GM18517 (cell line): ENCODE measurements at regions not wholly inside any gene's neighbourhood (a gene's known extent, or its start where the extent isn't known, plus 50 kb on each side); places are given as distances from the start of the nearest gene placed in this dataset.
"Not testable (repeated sequence)": the region's sequence is repeated elsewhere in the genome, so short reads cannot be mapped to it uniquely, and the experiment has no call there.

Experiments
- ATAC-seq: cut with Tn5 transposase; IDR thresholded peaks from one replicate; pipeline ENCODE4 v1.9.1; 2021; ENCODE audit warnings: mild to moderate bottlenecking, moderate library complexity; ENCODE audit not compliant: unreplicated experiment

- no peak for ATAC-seq
Measured at GRCh38 chr15:60130821-60131220, 126.7 kb downstream of the FOXB1 start.

DNA sequence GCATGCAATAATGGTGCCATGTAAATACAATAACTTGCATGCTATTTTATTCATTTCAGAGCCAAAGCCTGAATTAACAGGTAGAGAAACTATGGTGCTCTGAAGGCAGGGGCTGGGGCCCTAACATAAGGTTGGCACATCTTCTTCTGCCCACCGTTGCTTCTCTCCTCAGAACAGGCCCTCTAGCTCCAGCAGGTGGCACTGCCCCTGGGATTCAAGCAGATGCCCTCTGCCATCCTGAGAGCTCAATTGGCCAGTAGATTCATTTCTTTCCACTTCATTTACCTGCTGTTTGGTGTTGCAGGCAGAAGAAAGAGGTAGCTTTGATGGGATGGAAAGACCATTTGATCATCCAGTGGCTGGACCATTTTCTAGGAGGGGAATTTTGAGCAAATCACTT is 130.5 kb downstream of the FOXB1 start:
- no peak for ATAC-seq

DNA sequence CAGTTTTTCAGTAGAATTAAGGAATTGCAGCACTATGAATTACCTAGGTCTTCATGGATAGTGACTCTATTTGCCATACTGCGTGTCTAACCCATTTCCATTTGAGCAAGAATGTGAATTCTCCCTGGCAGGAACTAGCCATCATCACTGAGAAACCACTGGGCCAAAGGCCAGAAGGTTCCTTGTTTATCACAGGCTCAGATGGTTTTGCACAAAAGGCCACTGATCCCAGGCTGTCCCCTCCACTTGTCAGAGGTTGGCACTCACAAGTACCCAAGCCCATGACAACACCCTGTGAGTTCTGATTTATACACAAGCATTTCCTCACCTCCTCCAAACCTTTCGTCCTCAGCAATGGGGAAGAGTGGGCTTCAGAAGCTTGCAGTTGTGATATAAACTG is 131.8 kb downstream of the FOXB1 start:
- no peak for ATAC-seq

DNA sequence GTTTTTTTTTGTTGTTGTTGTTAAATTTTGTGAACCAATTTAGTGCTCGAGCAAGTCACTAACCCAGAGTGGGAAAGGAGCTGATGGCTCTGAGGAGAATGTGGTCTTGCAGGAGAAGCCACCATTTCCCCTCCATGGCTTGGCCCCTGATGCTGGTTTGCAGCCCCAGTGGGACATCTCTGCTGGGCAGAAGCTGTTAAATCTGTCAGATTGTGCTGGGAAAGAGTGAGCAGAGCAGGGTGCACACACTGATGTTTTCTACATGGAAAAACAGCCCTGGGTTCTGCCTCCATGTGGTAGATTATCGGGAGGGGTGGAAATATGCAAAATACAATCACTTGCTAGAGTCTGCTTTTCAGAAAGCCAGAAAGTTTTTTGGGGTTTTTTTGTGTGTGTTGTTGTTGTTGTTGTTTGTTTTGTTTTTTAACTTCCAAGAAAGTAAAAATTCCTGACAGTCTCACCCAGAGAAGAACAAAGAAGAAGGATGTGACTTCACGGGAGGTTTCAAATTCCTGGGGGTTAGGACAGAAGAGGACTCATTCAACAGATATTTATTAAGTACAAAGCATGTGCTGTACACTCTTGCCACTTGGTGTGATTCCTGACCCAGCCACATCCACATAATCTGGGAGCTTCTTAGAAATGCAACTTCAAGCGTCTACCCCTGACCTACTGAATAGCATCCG is 133.7 kb downstream of the FOXB1 start:
- no peak for ATAC-seq

DNA sequence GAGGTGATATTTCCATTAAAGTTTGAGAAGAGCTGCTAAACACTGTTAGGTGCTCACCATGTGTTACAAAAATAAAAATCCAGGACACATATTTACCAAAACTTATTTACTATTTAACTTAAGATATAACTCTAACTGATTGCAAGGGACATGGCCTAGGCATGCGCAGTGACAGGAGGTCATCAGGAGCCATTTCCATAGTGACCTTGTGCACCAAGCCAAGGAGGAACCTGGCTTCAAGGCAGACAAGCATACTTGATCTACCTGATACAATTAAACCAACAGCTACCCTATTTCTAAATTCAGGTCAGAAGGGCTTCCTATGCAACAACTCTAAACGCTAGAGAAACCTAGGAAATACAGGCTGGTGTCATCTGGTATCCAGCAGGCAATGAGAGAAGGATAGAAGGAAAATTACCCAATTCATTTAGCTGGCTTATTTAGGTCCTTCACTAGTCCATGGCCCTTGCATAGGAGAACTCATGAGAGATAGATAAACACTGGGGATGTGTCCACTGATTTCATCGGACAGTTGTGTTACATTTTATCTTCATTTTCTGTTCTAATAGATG is 134.4 kb downstream of the FOXB1 start:
- ATAC-seq: no peak

DNA sequence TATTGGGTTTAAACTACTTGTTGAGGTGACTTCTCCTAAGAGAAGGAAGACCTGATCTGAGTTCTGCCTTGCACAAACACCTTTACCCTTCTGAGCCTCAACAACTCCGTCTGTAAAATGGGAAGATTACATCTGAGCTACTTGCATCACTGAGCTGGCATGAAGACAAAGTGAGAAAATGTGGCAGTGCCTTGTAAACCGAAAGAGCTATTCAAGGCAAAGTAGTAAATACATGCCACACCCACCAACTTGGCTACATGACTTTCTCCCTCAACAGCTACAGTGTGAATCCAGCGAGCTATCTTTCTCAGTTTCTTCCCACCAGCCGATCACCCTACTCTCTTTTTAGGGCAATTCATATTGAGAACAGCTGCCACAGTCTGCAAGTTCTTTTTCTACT is 148.3 kb downstream of the FOXB1 start:
- no peak for ATAC-seq

DNA sequence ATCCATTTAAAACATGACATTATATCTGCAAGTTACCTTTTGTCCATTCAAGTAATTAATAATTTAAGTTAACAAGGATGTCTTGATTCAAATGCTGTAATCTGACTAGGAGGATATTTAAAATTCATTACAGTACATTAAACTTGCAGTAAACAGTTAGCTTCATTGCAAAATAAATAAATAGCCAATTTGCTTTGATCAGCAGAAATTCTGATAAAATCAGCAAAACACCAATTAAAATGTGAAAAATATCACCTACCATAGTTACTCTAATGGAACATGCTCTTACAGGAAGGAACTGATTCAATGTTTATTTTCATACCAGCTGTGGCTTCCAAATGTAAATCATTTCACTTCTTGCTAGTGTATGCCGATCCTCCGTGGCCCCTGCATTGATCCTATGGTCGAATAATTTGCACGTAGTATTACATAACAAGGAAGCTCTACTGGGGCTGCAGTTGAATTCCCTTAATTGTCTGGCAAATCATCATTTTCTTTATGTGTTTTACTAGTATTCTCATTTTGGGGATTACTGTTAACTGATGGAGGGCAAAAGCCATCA is 150.7 kb downstream of the FOXB1 start:
- ATAC-seq: no peak

DNA sequence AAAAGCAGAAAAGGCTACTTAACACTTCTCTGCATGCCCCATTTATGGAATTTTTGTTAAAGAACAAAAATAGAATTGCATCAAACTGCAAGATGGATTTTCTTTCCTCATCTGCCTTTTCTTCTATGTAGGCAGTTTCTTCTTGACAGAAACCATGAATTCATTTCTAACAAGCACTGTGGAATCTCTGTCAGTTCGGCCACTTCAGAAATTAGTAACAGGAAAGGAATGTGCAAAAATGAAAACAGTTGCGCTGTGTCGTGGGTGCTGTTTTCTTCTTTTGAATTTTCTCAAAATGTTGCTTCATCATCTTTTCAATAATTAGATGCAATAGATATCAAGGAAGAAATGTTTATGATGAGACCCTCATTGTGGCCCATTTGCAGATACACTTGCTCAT is 151.6 kb downstream of the FOXB1 start:
- no peak for ATAC-seq

DNA sequence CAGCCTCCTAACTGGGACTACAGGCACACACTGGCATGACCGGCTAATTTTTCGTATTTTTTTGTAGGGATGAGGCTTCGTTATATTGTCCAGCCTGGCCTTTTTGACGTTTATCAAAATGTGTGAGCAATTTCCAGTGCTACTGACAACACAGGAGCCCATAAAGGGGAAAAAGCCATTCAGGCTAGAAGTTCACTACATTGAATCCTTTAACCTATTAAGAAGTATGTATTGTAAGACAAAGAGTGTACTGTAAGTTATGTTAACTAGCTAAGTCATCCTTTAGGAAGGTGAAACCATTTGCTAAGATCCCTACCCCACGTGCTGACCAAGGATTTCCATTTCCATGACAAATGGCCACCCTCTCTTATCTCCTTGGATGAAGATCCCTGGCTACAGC is 156.8 kb downstream of the FOXB1 start:
- no peak for ATAC-seq

- ATAC-seq: no peak
Measured at GRCh38 chr15:60161704-60162103, 157.6 kb downstream of the FOXB1 start.

GRCh38 chr15:60162251-60162967 is 158.3 kb downstream of the FOXB1 start:
- ATAC-seq: no peak

DNA sequence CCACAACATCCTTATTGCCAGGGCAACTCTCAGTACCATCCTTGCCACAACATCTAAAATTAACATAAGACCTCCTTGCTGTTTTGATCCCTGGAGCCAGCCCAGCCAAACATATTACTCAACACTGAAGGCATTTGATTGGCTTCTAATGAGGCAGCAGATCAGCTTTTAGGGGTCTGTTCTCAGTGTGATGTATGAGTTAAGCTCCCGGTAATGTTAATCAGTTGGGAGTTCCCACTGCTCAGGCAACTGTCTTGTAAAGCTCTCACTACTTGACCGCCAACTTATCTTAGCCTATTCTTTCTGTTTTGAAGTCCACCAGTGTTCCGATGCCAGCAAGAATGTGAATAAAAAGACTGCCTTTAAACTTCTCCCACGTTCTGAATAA is 158.9 kb downstream of the FOXB1 start:
- no peak for ATAC-seq

GRCh38 chr15:60165111-60165510 is 161.0 kb downstream of the FOXB1 start:
- no peak for ATAC-seq

GRCh38 chr15:60172143-60172542 is 168.0 kb downstream of the FOXB1 start:
- no peak for ATAC-seq

GRCh38 chr15:60179786-60180391 is 175.8 kb downstream of the FOXB1 start:
- ATAC-seq: no peak

GRCh38 chr15:60181957-60182356 is 177.8 kb downstream of the FOXB1 start:
- not testable (repeated sequence) for ATAC-seq

DNA sequence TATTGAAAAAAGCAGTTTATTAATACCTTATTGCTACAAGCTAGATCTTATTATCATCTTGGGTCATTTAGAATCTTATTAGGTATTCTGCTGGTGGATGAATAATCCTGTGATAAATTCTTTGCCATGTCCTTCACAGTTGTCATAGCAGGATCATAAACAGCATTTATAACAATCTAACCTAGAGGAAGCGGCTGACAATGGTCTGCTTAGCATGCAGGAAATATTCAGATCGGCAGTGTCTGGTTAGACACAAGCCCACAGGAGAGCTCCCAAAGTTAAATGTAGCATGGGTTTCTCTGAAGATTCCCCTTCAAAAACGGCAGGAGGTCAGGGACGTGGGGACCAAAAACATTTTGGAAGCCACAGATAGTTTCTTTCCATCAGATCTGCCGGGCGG is 179.3 kb downstream of the FOXB1 start:
- no peak for ATAC-seq

GRCh38 chr15:60184579-60184978 is 180.5 kb downstream of the FOXB1 start:
- no peak for ATAC-seq

DNA sequence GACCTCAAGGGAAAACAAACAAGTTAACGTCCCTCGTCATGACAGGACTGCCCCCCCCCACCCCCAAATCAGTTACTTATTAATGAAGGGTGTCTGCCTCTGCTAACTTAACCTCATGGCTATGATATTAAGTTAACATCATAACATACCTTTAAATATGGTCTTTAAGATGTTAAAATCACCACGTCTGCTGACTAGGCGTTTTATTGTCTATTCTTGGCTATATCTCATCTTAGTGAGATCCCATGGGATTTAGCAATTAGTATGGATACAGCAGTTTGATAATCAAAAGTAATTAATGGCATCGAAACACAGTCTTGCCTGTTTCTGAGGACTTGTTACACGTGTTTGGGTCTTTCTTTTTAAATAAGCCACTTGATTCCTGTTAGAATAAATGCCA is 186.9 kb downstream of the FOXB1 start:
- ATAC-seq: no peak

- ATAC-seq: no peak
Measured at GRCh38 chr15:60191821-60192220, 187.7 kb downstream of the FOXB1 start.

DNA sequence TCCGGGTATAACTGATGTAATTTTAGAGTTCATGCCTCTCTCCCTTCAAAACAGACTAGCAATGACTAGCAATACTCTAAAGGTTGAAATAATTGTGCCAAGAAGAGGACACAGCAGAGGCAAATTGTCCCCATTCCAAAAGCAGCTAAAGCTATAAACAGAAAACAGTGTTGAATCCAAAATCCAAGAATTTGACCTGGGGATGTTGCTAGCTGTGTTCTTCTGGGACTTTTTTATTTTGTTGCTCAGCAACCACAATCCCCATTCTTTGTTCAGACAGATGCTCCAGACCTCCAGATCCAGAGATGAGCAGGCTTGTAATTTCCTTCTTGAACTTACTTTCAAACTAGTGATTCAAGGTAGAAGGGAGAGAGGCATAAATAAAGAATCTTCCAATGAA is 191.5 kb downstream of the FOXB1 start:
- ATAC-seq: no peak
